Vagina (tissue), 2 donors: ENCODE measurements at regions not wholly inside any gene's neighbourhood (a gene's known extent, or its start where the extent isn't known, plus 50 kb on each side); places are given as distances from the start of the nearest gene placed in this dataset.

ENCODE experiments used
- POLR2A ChIP-seq, 2 donors: fragments of 450-650 bp; IDR thresholded peaks; one replicate each; pipeline ENCODE4 v1.6.1; 2017; ENCODE audit warnings: antibody characterized with exemption in 2 of 2, mild to moderate bottlenecking in 2 of 2, moderate library complexity in 2 of 2
- TF ChIP-seq, protein P1 (sequence below), 3 experiments: fragments of 450-650 bp in 2 of 3; fragments of 200-600 bp in 1 of 3; sonication (generic) in 1 of 3; IDR thresholded peaks; one replicate each; pipeline ENCODE4 v1.5.1; 2017 to 2019; ENCODE audit warnings: antibody characterized with exemption in 3 of 3, mild to moderate bottlenecking in 2 of 3, moderate library complexity in 2 of 3

DNA sequence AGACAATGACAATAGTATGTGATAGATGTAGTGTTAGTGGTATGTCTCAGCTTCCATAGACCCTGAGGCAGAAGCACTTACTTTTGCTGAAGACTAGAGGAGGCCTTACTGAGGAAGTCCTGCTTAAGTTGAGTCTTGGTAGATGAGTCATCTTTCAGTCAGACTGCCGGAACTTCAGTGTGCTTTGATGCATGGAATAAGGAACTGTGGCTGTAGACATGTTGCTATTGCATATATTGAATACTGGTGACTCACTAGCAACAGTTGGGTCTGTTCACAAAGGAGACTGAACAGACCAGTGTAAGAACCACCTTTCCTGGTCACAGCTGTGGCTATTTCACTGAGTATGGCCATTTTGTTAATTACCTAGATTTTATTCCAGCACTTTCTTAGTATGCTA lies 1000.6 kb downstream of the OLFM4 start:
- TF ChIP-seq, protein P1, sequence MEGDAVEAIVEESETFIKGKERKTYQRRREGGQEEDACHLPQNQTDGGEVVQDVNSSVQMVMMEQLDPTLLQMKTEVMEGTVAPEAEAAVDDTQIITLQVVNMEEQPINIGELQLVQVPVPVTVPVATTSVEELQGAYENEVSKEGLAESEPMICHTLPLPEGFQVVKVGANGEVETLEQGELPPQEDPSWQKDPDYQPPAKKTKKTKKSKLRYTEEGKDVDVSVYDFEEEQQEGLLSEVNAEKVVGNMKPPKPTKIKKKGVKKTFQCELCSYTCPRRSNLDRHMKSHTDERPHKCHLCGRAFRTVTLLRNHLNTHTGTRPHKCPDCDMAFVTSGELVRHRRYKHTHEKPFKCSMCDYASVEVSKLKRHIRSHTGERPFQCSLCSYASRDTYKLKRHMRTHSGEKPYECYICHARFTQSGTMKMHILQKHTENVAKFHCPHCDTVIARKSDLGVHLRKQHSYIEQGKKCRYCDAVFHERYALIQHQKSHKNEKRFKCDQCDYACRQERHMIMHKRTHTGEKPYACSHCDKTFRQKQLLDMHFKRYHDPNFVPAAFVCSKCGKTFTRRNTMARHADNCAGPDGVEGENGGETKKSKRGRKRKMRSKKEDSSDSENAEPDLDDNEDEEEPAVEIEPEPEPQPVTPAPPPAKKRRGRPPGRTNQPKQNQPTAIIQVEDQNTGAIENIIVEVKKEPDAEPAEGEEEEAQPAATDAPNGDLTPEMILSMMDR (IDR thresholded peaks at IDR 0.05): no peak
- no peak for TF ChIP-seq POLR2A (IDR thresholded peaks at IDR 0.05)
